Endothelial cell of hepatic sinusoid (primary cell): ENCODE measurements at regions not wholly inside any gene's neighbourhood (a gene's known extent, or its start where the extent isn't known, plus 50 kb on each side); places are given as distances from the start of the nearest gene placed in this dataset.

Experiments
- in situ Hi-C: cut with HindIII; loops from 2 replicates; pipeline ENCODE4 v1.10.0; 2017; ENCODE audit warnings: low sequenced_read_pairs

- in situ Hi-C loops: no loop called here
These were observed 103.6 kb upstream of the AGBL1 start for GRCh38 chr15:85976102-85976501.

- in situ Hi-C loops: no loop called here
These were observed 102.7 kb upstream of the AGBL1 start for GRCh38 chr15:85976986-85977385.

- in situ Hi-C loops: no loop called here
These were observed 102.1 kb upstream of the AGBL1 start for GRCh38 chr15:85977586-85977985.

DNA sequence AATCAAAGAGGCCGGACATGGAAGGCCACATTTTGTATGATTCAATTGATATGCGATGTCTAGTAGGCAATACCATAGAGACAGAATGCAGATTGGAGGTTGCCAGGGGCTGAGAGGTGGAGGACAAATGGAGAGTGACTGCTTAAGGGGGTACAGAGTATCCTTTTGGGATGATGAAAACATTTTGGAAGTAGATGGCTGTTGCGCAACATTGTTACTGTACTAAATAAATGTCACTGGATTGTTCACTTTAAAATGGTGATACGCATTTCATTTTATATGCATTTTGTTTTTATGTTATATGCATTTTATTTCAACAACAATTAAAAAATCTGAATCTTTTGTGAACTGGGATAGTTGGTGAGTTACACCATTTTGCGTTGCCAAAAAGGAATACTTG lies 99.7 kb upstream of the AGBL1 start:
- in situ Hi-C loops: loop anchor here (10.0 kb wide), 1 partner anchor 245 kb away; no protein-coding TSS in a partner anchor

- in situ Hi-C loops: loop anchor here (10.0 kb wide), 1 partner anchor 244 kb away; no protein-coding TSS in a partner anchor
These were observed 98.7 kb upstream of the AGBL1 start for GRCh38 chr15:85980946-85981345.

DNA sequence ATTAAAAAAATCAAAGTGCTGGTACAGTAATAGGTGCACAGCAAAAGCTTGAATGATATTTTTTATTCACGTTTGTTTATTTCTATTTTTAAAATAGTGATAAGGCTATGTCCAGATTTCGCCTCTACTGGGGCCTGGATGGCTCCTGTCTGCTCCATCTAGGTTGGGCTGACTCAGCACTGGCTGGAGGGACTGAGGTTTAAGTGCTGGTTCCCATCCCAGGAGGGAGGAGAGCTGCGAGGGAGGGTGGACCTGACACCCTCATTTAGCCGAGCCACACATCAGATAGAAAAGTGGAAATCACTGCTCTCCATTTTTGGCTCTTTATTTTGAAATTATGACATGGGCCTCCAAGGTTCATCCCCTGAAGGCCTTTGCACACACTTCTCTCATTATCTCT lies 95.4 kb upstream of the AGBL1 start:
- in situ Hi-C loops: loop anchor here (10.0 kb wide), 1 partner anchor 241 kb away; no protein-coding TSS in a partner anchor

DNA sequence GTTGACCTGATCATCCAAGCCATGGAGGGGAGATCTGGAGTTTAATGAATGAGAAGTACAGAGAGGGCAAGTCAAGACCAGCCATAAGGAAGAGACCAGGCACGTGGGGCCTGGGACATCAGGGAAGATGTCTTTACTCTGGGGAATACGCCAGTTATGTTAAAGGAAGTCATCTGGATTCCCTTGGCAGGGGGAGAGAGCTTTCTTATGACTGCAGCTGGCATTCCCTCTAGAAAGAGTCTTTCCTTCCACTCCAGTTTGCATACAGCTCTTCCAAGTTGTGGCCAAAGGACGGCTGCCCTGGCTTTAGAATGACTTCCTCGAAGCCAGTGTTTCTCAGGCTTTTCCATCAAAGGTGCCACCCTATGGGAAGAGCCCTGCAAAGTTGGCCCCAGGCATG lies 93.6 kb upstream of the AGBL1 start:
- in situ Hi-C loops: loop anchor here (10.0 kb wide), 1 partner anchor 239 kb away; no protein-coding TSS in a partner anchor

- in situ Hi-C loops: loop anchor here (10.0 kb wide), 1 partner anchor 238 kb away; no protein-coding TSS in a partner anchor
These were observed 92.9 kb upstream of the AGBL1 start for GRCh38 chr15:85986741-85987140.

DNA sequence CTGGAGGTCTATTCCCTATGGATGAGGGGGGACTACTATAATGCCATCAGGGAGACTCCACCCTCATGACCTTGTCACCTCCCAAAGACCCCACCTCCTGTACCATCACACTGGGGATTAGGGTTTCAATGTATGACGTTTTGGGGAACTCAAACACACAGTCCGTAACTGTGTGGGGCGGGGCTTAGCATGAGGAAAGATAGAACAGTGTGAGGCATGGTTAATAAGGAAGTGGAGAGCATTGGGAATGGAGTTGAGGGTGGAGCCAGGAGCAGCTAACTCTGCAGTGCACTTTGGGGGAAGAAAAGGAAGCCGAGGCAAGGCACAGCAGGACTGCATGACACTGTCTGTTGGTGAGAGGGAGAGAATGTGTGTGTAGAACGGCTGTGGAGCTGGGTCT lies 90.9 kb upstream of the AGBL1 start:
- in situ Hi-C loops: loop anchor here (10.0 kb wide), 1 partner anchor 236 kb away; no protein-coding TSS in a partner anchor

- in situ Hi-C loops: no loop called here
These were observed 87.4 kb upstream of the AGBL1 start for GRCh38 chr15:85992224-85992623.

- in situ Hi-C loops: no loop called here
These were observed 86.6 kb upstream of the AGBL1 start for GRCh38 chr15:85993116-85993515.

GRCh38 chr15:85997618-85998017 lies 82.1 kb upstream of the AGBL1 start:
- in situ Hi-C loops: no loop called here

- in situ Hi-C loops: no loop called here
These were observed 80.0 kb upstream of the AGBL1 start for GRCh38 chr15:85999658-86000057.

DNA sequence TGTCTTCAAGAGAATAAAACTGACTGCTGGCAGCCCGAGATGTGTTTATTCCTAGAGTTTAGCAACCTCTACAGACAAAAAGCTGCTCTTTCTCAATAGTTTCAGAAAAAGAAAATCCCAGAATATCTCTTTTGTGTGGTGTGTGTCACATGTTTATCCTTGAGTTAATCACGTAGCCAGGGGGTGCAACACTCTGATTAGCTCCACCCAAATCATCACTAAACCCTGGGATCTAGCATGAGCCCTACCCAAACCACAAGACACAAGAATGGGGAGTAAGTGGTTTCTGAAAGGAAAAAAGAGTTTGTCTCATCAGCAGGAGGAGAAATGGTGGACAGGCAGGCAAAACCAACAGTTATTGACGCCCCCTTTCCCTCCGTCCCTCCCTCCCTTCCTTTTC lies 78.5 kb upstream of the AGBL1 start:
- in situ Hi-C loops: no loop called here

GRCh38 chr15:86002444-86002843 lies 77.2 kb upstream of the AGBL1 start:
- in situ Hi-C loops: no loop called here

DNA sequence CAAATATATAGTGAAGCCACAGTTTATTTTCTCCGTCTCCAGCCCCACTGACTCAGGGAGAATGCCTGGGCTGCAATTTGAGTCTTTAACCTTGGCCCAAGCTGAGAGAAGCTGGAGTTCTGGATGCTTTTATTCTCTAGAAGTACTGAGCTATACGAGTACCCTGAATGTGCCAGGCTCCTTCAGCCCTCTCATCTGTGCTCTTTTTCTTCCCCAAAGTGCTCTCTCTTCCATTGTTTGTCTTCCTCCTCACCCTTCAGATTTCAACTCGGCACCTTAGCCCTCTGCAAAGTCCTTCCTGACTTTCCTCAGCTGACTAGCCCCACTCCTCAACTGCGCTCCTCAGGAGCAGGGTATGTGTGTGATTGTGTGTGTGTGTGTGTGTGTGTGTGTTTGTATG lies 75.6 kb upstream of the AGBL1 start:
- in situ Hi-C loops: no loop called here

- in situ Hi-C loops: no loop called here
These were observed 73.1 kb upstream of the AGBL1 start for GRCh38 chr15:86006546-86006945.

DNA sequence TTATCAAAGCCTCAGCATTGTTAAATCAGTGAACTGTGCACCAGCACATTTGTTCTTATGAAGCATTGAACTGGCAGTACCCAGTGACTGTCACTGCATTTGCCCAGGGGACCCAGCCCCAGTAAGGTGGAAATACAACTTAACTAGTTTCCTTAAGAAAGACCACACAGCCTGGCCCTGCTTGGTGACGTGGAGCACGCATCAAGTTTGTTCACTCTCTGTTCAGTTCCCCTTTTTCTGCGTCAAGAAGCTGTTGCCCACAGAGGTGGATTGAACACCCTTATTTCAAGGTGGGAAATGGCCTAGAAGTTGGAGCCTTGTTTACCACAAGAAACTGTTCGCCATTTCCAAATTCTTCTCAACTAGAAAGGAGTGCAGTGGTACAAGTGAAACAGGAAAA lies 69.9 kb upstream of the AGBL1 start:
- in situ Hi-C loops: no loop called here

- in situ Hi-C loops: no loop called here
These were observed 69.3 kb upstream of the AGBL1 start for GRCh38 chr15:86010398-86010797.

DNA sequence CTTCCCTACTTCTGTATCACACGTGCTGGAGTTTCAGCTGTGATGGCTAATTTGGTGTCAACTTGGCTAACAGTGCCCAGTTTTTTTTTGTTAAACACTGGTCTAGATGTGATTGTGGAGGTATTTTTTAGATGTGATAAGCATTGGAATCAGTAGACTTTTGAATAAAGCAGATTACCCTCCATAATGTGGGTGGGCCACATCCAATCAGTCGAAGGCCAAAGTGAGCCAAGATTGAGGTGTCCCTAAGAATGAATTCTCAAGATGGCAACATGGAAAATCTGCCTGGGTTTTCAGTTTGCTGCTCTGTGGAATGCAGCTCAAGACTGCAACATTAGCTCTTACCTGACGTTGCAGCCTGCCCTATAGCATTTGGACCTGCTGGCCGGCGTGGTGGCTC lies 68.8 kb upstream of the AGBL1 start:
- in situ Hi-C loops: no loop called here

- in situ Hi-C loops: no loop called here
These were observed 65.7 kb upstream of the AGBL1 start for GRCh38 chr15:86014016-86014415.

GRCh38 chr15:86016750-86017149 lies 62.9 kb upstream of the AGBL1 start:
- in situ Hi-C loops: no loop called here

DNA sequence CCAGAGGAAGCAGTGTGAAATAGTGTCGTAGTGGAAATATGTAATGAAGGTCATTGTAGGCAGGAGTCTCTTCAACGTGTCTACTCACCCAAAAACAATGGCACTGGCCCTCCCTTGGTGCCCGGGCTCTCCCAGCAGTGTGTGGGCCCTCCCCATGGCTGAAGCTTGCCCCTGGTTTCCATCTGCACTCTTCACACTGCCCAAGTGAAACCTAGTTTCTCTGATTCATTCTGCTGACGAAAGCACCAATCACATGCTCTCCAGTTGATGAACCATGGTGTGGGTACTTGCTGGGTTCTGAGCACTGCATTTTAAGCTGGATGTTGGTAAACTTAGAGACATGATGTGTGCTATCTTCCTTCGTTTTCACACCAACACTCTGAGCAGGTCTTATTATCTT lies 61.0 kb upstream of the AGBL1 start:
- in situ Hi-C loops: no loop called here
